HL-60/S4 treated with retinoic acid at 250 ng/mL for 4 days and 3 days (cell line): ENCODE measurements at regions not wholly inside any gene's neighbourhood (a gene's known extent, or its start where the extent isn't known, plus 50 kb on each side); places are given as distances from the start of the nearest gene placed in this dataset.

Experiments
- in situ Hi-C: fragments of 300-500 bp; cut with MboI; formaldehyde crosslinking; loops from 2 replicates; pipeline ENCODE4 v1.7.0; 2022; ENCODE audit warnings: low sequenced_read_pairs

DNA sequence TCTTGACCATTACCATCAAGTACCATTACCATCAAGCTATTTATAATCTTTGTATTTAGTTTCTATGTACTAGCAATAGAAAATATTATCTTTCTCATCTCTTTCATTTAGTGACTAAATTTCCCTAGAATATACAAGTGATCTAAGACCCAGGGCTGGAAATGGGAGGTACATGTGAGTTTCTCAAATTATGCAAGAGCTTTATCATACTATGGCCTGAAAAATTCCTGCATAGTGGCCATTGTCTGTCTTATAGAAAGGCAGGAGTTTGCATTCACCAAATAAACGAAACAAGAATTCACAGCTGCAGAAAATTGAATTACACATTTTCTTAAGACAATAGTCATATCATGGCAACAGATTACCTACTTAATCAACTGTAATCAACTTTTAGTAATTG, 50.7 kb upstream of the HDAC9 start:
- in situ Hi-C loops: no loop called here

DNA sequence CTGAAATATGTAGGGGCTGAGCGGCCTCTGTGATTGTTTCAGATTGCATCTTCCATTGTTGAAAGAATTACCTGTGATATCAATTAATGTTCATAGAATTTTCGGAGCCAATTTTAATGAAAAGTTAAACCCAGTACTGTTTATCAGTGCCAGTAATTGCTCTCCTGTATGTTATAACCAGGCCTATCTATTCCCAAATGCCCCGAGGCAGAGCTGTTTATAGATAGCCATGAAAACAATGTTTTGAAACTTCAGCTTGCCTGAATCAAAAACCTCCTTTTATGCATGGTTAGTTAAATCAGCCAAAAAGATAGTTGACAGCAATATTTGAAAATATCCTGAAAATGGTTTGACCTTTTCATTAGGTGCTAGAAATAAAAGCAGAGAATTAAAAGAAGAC, 50.1 kb upstream of the HDAC9 start:
- in situ Hi-C loops: no loop called here
